CD4-positive, alpha-beta T cell (primary cell): ENCODE measurements at regions not wholly inside any gene's neighbourhood (a gene's known extent, or its start where the extent isn't known, plus 50 kb on each side); places are given as distances from the start of the nearest gene placed in this dataset.

Experiments
- ATAC-seq: fragments of 200-7000 bp; cut with Tn5 transposase; one replicate; pipeline ENCODE4 v1.10.0; 2022; ENCODE audit warnings: mild to moderate bottlenecking; ENCODE audit not compliant: poor library complexity
- CTCF ChIA-PET: fragments of 350-600 bp; sonication (Branson Sonifier 250); formaldehyde crosslinking; loops from one replicate; lab custom pipeline; 2021; ENCODE audit warnings: antibody characterized with exemption, inconsistent platforms; lab: Charles Lee
- POLR2A ChIA-PET: fragments of 350-600 bp; sonication (Branson Sonifier 250); formaldehyde crosslinking; loops from one replicate; lab custom pipeline; 2021; ENCODE audit warnings: antibody characterized with exemption, inconsistent platforms; lab: Charles Lee
- DNase-seq, 14 experiments: peaks; one replicate each; pipeline ENCODE4 v3.0.0-alpha.2; 2013 to 2020; ENCODE audit warnings: mixed read lengths in 2 of 14
- H3K27ac ChIP-seq, 2 donors: one replicate each; pipeline versions ENCODE4 v1.5.1 to v1.7.0; 2013; ENCODE audit warnings: low read length in 2 of 2, low read depth in 1 of 2, mild to moderate bottlenecking in 1 of 2
- H3K27me3 ChIP-seq, 2 experiments: 1 replicate in 1 of 2; 2 replicates in 1 of 2; pipeline versions ENCODE4 v1.6.1 to v1.7.0; 2013; ENCODE audit warnings: low read length in 2 of 2, control low read depth in 1 of 2, mild to moderate bottlenecking in 1 of 2, moderate library complexity in 1 of 2; ENCODE audit not compliant: insufficient read depth in 2 of 2, control insufficient read depth in 1 of 2
- H3K36me3 ChIP-seq: one replicate; pipeline ENCODE4 v1.6.1; 2013; ENCODE audit warnings: low read length, control low read depth; ENCODE audit not compliant: insufficient read depth
- H3K4me1 ChIP-seq: one replicate; pipeline ENCODE4 v1.6.1; 2013; ENCODE audit warnings: low read length, control low read depth; ENCODE audit not compliant: insufficient read depth
- H3K4me3 ChIP-seq: one replicate; pipeline ENCODE4 v1.5.1; 2013; ENCODE audit warnings: mild to moderate bottlenecking, low read length, moderate library complexity
- H3K9me3 ChIP-seq, 2 experiments: 1 replicate in 1 of 2; 2 replicates in 1 of 2; pipeline versions ENCODE4 v1.6.1 to v1.7.0; 2013; ENCODE audit warnings: low read length in 2 of 2, mild to moderate bottlenecking in 2 of 2, control low read depth in 1 of 2, moderate library complexity in 1 of 2; ENCODE audit not compliant: control insufficient read depth in 1 of 2, insufficient read depth in 1 of 2
- H3K27ac Mint-ChIP-seq: one replicate; pipeline ENCODE4 v1.8.0; 2020; ENCODE audit warnings: mixed read lengths
- H3K27me3 Mint-ChIP-seq: one replicate; pipeline ENCODE4 v1.8.0; 2021; ENCODE audit warnings: mixed read lengths
- H3K36me3 Mint-ChIP-seq: one replicate; pipeline ENCODE4 v1.8.0; 2021; ENCODE audit warnings: low read depth, mixed read lengths
- H3K4me1 Mint-ChIP-seq: one replicate; pipeline ENCODE4 v1.8.0; 2021; ENCODE audit warnings: low read depth, mixed read lengths
- H3K4me3 Mint-ChIP-seq: one replicate; pipeline ENCODE4 v1.8.0; 2020; ENCODE audit warnings: mild to moderate bottlenecking, mixed read lengths
- H3K9me3 Mint-ChIP-seq: one replicate; pipeline ENCODE4 v1.8.0; 2020; ENCODE audit warnings: mixed read lengths
- CTCF ChIP-seq: fragments of 200-600 bp; IDR thresholded peaks from one replicate; pipeline ENCODE4 v1.8.0; 2022; ENCODE audit warnings: antibody characterized with exemption, mild to moderate bottlenecking
- intact Hi-C, 2 experiments: fragments of 100-400 bp; cut with DNase I in 1 of 2; cut with micrococcal nuclease in 1 of 2; formaldehyde crosslinking; loops; one replicate each; pipeline versions ENCODE4 v1.15.1 to v1.9.0; 2023 to 2025; cut with DNase I, micrococcal nuclease

GRCh38 chr5:54696931-54697330 lies 179.4 kb downstream of the SNX18 start:
- H3K36me3 Mint-ChIP-seq, result no peaks in the 10 kb centered on the region
- Histone ChIP-seq H3K36me3 (no peaks in the 10 kb centered on the region), H3K4me3 (no peak overlapping the region), H3K27ac (no peak overlapping the region), H3K4me1 (no peaks in the 10 kb centered on the region), H3K27me3 (no peaks in the 10 kb centered on the region), H3K9me3 (no peaks in the 10 kb centered on the region)
- H3K27ac Mint-ChIP-seq, result no peak overlapping the region
- no peak for ATAC-seq
- H3K9me3 Mint-ChIP-seq, result no peaks in the 10 kb centered on the region
- ChIA-PET POLR2A (interaction anchor here (2.2 kb wide), 1 partner anchor 11 kb away, joined by 5 read pairs; no protein-coding TSS in a partner anchor), CTCF (no interaction called here)
- intact Hi-C loops, result no loop called here
- no peaks in the 10 kb centered on the region for H3K27me3 Mint-ChIP-seq
- DNase-seq, result no peak
- no peaks in the 10 kb centered on the region for H3K4me1 Mint-ChIP-seq
- TF ChIP-seq CTCF, result no peak
- no peak overlapping the region for H3K4me3 Mint-ChIP-seq

GRCh38 chr5:54696346-54696745 lies 178.8 kb downstream of the SNX18 start:
- Histone ChIP-seq H3K27me3 (no peaks in the 10 kb centered on the region), H3K36me3 (no peaks in the 10 kb centered on the region), H3K4me3 (no peak overlapping the region), H3K27ac (no peak overlapping the region), H3K4me1 (no peaks in the 10 kb centered on the region), H3K9me3 (no peaks in the 10 kb centered on the region)
- intact Hi-C loops, result no loop called here
- POLR2A ChIA-PET, result interaction anchor here (2.2 kb wide), 1 partner anchor 11 kb away, joined by 5 read pairs; no protein-coding TSS in a partner anchor
- no peak for DNase-seq
- H3K36me3 Mint-ChIP-seq, result no peaks in the 10 kb centered on the region
- CTCF ChIA-PET, result no interaction called here
- no peaks in the 10 kb centered on the region for H3K27me3 Mint-ChIP-seq
- H3K4me3 Mint-ChIP-seq, result no peak overlapping the region
- no peaks in the 10 kb centered on the region for H3K4me1 Mint-ChIP-seq
- TF ChIP-seq CTCF, result no peak
- ATAC-seq, result no peak
- no peak overlapping the region for H3K27ac Mint-ChIP-seq
- H3K9me3 Mint-ChIP-seq, result no peaks in the 10 kb centered on the region

- H3K4me1 ChIP-seq, result no peaks in the 10 kb centered on the region
Observed at GRCh38 chr5:54695198-54695966, 177.8 kb downstream of the SNX18 start.

More at GRCh38 chr5:54695198-54695966, 177.8 kb downstream of the SNX18 start:
- no peaks in the 10 kb centered on the region for H3K27me3 ChIP-seq
- POLR2A ChIA-PET, result no interaction called here
- Mint-ChIP-seq H3K36me3 (no peaks in the 10 kb centered on the region), H3K4me3 (no peak overlapping the region), H3K9me3 (no peaks in the 10 kb centered on the region), H3K4me1 (no peaks in the 10 kb centered on the region), H3K27me3 (no peaks in the 10 kb centered on the region), H3K27ac (no peak overlapping the region)
- intact Hi-C loops, result no loop called here
- H3K9me3 ChIP-seq, result no peaks in the 10 kb centered on the region
- DNase-seq, result no peak
- no peak for ATAC-seq
- H3K4me3 ChIP-seq, result no peak overlapping the region
- CTCF ChIA-PET, result no interaction called here
- no peak for TF ChIP-seq CTCF
- no peak overlapping the region for H3K27ac ChIP-seq
- H3K36me3 ChIP-seq, result no peaks in the 10 kb centered on the region
